Ramos (cell line): ENCODE measurements at regions not wholly inside any gene's neighbourhood (a gene's known extent, or its start where the extent isn't known, plus 50 kb on each side); places are given as distances from the start of the nearest gene placed in this dataset.

Source experiments
- in situ Hi-C: fragments of 300-500 bp; cut with MboI; formaldehyde crosslinking; loops from one replicate; pipeline ENCODE4 v1.14.3; 2022; ENCODE audit warnings: low sequenced_read_pairs; ENCODE audit not compliant: unreplicated experiment

DNA sequence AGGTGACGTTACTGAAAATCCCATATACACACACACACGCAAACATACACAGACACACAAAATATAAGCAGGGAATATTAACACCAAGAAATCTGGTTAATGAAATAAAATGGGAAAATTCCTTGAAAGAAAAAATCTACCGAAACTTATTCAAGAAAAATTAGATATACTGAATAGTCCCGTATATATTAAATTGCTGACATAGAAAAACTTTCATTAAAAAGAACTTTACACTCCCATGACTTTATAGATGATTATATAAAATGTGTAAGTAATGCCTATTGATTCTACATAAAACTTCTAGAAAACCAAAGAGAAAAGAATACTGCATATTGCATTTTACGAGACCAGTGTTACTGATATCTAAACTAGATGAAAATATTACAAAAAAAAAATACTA, 803.2 kb downstream of the SLC16A7 start:
- in situ Hi-C loops = no loop called here

DNA sequence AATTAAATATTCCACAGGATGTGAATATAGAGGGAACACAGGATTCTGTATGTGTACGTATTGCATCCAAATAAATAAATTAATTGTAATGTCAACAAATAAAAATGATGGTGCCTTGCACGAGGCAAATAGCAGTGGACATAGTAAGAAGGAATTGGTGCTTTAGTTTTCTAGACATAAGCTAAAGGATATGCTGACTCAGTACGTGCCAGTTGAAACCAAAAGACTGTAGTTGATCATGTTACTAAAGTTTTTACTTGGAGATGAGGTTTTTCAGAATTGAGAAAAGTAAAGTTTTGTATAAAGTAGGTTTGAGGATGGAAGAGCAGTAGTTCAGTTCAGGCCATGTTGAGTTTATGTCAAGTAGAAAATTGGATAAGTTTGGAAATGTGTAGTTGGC, 807.2 kb downstream of the SLC16A7 start:
- in situ Hi-C loops = no loop called here

DNA sequence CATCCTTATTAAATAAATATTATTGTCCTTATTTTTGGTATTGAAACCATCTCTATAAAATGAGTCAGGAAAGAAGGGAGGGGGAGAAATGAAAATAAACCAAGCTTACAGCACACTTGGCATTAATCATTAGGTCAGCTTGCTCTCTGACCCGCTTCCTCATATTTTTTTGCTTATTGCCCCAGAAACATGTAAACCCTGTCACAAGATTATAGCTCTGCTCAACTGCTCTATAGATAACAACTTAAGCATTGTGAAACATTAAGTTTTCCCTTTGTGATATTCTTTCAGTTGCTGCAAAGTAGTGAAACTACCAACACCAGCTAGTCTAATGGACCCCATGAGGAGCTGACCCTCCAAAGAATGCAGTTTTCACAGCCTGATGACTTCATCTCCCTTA, 819.5 kb downstream of the SLC16A7 start:
- in situ Hi-C loops = no loop called here

GRCh38 chr12:60419986-60420385, 824.2 kb downstream of the SLC16A7 start:
- in situ Hi-C loops = no loop called here

DNA sequence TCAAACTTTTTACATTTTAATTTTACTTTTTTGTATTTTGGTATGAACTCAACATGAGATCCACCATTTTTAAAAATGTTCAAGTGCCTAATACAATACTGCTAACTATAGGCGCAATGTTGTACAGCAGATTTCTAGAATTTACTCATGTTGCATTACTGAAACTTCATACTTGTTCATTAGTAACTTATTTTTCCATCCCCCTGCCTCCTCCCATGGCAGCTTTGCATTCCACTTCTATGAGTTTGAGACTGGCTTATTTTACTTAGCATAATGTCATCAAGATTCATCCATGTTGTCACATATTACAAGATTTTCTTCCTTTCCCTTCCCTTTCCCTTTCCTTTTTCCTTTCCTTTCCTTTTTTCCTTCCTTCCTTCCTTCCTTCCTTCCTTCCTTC, 825.9 kb downstream of the SLC16A7 start:
- in situ Hi-C loops = no loop called here

GRCh38 chr12:60437297-60437696, 841.5 kb downstream of the SLC16A7 start:
- in situ Hi-C loops = no loop called here

DNA sequence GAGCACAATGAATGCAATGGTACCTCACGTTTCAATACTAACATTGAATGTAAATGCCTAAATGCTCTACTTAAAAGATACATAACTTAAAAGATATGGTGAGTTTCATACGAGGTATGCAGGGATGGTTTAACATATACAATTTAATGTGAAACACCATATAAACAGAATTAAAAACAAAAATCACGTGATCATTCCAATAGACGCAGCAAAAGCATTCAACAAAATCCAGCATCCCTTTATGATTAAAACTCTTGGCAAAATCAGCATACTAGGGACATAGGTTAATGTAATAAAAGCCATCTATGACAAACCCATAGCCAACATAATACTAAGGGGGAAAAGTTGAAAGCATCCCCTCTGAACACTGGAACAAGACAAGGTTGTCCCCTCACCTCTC, 845.7 kb downstream of the SLC16A7 start:
- in situ Hi-C loops = no loop called here

DNA sequence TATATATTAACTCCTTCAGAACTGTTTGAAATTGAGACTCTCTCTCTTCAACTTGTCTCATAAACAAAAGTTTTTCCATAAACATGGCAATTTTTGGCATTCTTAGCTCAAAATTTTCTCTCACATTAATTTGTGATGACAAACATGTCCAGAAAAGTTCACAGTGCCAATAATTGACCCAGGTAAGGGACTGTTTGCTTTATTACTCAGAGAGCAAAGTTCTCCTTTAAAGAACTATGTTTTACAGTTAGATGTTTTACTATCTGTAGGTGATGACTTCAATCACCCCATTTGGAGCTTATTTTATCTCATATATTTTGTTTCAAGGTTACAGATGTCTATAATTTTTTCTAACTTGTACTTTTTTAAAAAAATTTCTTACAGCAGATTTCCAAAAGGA, 855.6 kb downstream of the SLC16A7 start:
- in situ Hi-C loops = no loop called here

GRCh38 chr12:60465060-60465459, 869.2 kb downstream of the SLC16A7 start:
- in situ Hi-C loops = no loop called here

DNA sequence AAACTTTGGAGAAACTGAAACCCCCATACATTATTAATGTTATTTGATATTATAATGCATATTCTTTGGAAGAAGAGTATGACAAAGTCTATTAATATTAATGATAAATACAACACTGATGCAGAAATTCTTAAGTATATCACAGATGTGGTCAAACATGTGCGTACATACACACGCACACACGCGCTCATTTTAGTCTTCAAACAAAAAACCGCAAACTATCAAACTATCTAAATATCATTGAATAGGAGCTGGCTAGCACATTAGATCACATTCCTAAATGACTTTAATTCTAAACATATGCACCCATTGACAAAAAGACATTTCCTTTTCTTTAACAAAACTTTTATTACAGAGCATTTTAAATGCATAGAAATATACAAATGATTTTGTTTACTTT, 872.7 kb downstream of the SLC16A7 start:
- in situ Hi-C loops = no loop called here

GRCh38 chr12:60475825-60476224, 880.0 kb downstream of the SLC16A7 start:
- in situ Hi-C loops = no loop called here

- in situ Hi-C loops = no loop called here
Observed at GRCh38 chr12:60487284-60487683, 891.5 kb downstream of the SLC16A7 start.

DNA sequence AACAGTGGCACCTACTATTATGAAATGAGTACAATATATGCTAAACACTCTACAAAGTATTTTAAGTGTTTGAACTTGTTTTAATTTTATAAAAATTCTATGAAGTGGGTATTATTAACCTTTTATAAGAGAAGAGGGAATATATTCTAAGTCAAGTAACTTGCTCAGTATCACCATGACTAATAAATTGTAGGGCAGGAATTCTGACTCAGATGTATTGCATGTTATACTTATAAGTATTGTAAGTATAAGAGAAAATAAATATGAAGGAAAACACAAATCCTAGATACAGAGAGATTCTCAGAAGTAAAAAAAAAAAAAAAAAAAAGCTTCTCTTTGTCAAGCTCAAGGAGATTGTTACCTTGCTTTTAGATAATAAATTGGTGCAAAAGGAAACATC, 893.2 kb downstream of the SLC16A7 start:
- in situ Hi-C loops = no loop called here

DNA sequence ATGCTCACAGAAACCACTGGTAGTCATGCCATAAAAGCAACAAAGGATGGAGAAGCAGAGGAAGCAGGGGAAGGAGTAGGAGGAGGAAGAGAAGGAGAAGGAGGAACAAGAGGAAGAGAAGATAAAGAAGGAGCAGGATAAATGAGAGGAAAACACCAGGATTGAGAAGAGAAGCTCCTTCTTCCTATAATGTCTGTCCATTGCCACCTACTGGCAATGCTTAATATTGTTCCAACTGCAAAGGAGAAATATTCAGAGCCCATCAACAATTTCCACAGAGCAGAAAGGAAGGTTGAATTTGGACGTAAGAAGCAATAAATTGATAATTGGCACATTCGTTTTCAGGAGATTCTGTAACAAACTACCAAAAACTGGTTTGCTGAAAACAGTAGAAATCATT, 898.4 kb downstream of the SLC16A7 start:
- in situ Hi-C loops = no loop called here

DNA sequence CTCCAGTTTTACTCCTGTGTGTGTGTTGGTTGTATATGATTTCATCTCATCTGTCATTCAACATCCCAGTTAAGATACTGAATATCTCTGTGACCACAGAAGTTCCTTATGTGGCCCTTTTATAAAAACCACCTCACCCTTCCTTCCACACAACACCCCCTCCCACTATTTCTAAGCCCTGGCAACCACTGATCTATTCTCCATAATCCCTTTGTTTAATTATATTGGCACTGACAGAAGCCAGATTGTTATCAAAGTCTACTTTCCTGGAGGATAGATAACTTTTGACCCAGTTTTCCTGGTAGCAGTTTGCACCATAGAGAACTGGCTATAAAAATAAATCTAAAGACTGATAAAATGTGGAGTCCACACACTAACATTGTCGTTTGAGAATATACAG, 902.8 kb downstream of the SLC16A7 start:
- in situ Hi-C loops = no loop called here

DNA sequence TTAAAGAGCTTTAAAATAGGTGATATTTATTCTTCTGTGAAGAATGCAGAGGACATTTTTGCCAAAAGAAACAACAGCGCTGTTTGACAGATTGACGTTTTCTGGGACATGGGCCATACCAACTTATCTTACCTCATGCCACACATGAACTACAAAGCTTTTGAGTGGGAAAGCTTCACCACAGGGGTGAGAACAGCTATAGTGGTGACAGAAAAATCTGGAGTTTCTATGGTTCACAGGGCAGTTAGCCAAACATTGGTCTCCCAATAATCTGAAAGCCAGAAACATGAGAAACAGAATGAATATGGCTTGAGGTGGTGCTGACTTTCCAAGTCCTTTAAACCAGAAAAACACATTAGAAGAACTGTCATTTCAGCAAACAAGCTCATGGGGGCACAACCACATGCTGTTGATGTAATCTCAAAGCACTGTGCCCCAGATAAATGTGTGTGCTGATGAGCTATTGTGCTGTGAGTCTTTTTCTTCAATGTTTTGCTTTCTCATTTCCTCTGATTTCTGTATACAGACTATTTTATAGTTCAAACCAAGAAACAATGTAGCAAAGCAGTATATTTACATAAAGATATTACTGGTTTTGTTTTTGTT, 905.4 kb downstream of the SLC16A7 start:
- in situ Hi-C loops = no loop called here

DNA sequence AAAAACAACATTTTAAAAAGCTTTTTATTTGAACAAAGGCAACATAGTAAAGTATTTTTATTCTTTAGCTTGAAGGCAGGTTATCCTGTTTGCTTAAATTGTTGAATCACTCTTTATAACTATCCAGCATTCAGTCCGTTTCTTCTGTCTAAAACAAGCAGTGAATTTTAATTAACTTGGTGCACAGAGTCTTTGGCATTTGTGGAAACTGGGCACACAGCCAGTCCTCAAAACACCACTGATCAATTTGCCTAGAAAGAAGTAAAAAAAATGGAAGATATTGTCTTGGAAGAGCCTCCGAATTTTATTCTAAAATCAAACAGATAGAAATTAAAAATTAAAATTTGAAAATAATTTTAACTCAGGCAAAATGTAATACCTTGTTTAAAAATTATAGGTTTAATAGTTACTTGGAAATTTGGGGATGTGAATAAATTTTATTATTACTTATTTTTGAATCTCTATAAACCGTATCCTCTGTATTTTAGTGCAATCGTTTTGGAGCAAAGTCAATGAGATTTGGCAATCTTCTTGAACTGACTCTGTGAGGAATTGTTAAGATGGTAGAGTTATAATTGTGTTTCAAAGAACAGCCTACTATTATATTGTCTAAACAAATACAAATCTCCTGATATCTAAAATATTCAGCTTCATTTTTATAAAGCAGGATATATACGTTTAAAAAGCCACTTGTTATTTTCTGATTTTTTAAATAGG, 927.0 kb downstream of the SLC16A7 start:
- in situ Hi-C loops = no loop called here

DNA sequence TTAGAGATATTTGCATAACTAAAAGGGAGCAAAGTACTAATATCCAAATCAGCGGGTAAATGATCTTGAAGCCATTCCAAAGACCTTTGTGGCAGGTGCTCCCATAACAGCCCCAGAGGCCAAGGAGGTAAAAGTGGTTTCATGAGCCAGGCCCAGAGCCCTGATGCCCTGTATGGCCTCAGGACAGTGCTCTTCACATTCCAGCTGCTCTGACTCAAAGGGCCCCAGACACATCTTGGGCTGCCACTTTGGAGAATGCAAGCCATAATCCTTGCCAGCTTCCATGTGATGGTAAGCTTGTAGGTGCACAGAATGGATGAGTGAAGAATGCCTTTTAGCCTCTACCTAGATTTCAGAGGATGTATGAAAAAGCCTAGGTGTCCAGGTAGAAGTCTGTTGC, 933.4 kb downstream of the SLC16A7 start:
- in situ Hi-C loops = no loop called here

GRCh38 chr12:60529723-60530122, 933.9 kb downstream of the SLC16A7 start:
- in situ Hi-C loops = no loop called here

DNA sequence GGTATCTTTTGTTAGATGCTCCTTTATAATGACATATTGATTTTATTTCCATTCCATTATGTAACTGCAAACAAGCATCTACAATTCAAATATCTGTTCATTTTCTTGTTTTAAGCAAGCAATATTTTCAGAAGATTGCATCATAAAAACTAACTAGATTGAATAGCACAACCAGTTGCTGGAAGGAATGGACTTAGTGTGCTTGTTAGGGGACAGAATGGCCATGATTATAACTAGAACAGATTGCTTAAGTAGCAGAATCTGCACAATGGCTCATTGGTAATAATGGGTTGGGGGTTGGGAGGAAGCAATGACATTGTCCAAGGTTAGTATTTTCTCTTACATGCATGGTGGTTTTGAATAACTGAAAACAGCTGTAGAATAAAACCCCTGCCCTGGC, 939.5 kb downstream of the SLC16A7 start:
- in situ Hi-C loops = no loop called here

DNA sequence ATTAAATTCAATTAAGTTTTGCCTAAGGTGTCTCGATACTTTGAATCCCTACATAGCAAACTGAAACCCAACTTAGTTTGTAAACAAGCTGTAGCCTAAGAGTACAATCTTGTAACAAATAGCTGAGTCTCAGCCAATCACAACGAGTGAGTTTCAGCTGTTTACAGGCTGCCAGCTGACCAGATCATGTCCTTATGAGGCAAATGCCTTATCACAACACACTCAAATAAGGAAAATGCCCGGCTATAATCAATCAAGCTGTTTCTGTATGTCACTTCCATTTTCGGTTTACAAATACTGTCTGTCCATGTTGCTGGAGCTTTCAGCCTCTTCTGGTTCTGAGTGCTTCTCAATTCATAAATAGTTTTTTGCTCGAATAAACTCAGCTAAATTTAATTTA, 943.8 kb downstream of the SLC16A7 start:
- in situ Hi-C loops = no loop called here

DNA sequence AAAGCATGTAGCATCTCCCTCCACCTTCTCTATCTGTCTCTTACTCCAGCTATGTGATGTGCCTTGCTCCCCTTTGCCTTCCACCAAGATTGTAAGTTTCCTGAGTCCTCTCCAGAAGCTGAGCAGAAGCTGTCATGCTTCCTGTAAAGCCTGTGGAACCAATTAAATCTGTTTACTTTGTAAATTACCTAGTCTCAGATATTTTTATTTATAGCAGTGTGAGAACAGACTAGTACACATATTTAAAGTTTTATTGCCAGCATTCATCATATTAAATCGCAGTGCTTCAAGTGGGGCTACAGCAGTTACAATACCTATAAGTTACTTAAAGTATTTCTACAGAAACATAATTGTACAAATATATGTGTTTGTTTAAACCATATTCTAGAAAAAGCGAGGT, 973.1 kb downstream of the SLC16A7 start:
- in situ Hi-C loops = no loop called here
